NOMO-1 treated with dmso at 0.1 percent for 144 hours (cell line): ENCODE measurements at regions not wholly inside any gene's neighbourhood (a gene's known extent, or its start where the extent isn't known, plus 50 kb on each side); places are given as distances from the start of the nearest gene placed in this dataset.

Experiments
- DNase-seq: peaks from one replicate; lab custom pipeline; 2025; ENCODE audit not compliant: unreplicated experiment; lab: John Stamatoyannopoulos, UW

- no peak for DNase-seq
These were observed 139.5 kb upstream of the NDUFV2 start for GRCh38 chr18:8962855-8963635.

- no peak for DNase-seq
These were observed 138.6 kb upstream of the NDUFV2 start for GRCh38 chr18:8963876-8964275.

GRCh38 chr18:8965398-8965797 lies 137.1 kb upstream of the NDUFV2 start:
- DNase-seq = no peak

- DNase-seq = peak; percentile 10
These were observed 135.7 kb upstream of the NDUFV2 start for GRCh38 chr18:8966821-8967220.

- no peak for DNase-seq
These were observed 134.9 kb upstream of the NDUFV2 start for GRCh38 chr18:8967573-8967972.

- DNase-seq = no peak
These were observed 132.7 kb upstream of the NDUFV2 start for GRCh38 chr18:8969639-8970390.

- DNase-seq = no peak
These were observed 131.7 kb upstream of the NDUFV2 start for GRCh38 chr18:8970843-8971242.

GRCh38 chr18:8972116-8972515 lies 130.4 kb upstream of the NDUFV2 start:
- no peak for DNase-seq

- DNase-seq = no peak
These were observed 128.2 kb upstream of the NDUFV2 start for GRCh38 chr18:8974279-8974678.

- DNase-seq = no peak
These were observed 127.8 kb upstream of the NDUFV2 start for GRCh38 chr18:8974696-8975095.

GRCh38 chr18:8975624-8976023 lies 126.9 kb upstream of the NDUFV2 start:
- no peak for DNase-seq

- no peak for DNase-seq
These were observed 125.9 kb upstream of the NDUFV2 start for GRCh38 chr18:8976606-8977005.

GRCh38 chr18:8977166-8977565 lies 125.3 kb upstream of the NDUFV2 start:
- no peak for DNase-seq

- DNase-seq = no peak
These were observed 124.8 kb upstream of the NDUFV2 start for GRCh38 chr18:8977701-8978100.

GRCh38 chr18:8978394-8978793 lies 124.1 kb upstream of the NDUFV2 start:
- DNase-seq = no peak

GRCh38 chr18:8979258-8979988 lies 123.1 kb upstream of the NDUFV2 start:
- DNase-seq = no peak

GRCh38 chr18:8980496-8980895 lies 122.0 kb upstream of the NDUFV2 start:
- DNase-seq = no peak

GRCh38 chr18:8980918-8981317 lies 121.6 kb upstream of the NDUFV2 start:
- DNase-seq = no peak

- DNase-seq = no peak
These were observed 119.9 kb upstream of the NDUFV2 start for GRCh38 chr18:8982416-8983183.

- no peak for DNase-seq
These were observed 119.3 kb upstream of the NDUFV2 start for GRCh38 chr18:8983195-8983594.

GRCh38 chr18:8984131-8984721 lies 118.3 kb upstream of the NDUFV2 start:
- no peak for DNase-seq
